OCI-LY3 (cell line): ENCODE measurements at regions not wholly inside any gene's neighbourhood (a gene's known extent, or its start where the extent isn't known, plus 50 kb on each side); places are given as distances from the start of the nearest gene placed in this dataset.

Experiments used
- H2AFZ ChIP-seq: fragments of 200-600, 300-600 bp; shearing (Covaris generic); 2 replicates; pipeline ENCODE4 v1.6.0; 2014; ENCODE audit warnings: antibody characterized with exemption, low read depth, low read length
- H3K27ac ChIP-seq: fragments of 200-600, 300-600 bp; sonication (generic); 2 replicates; pipeline ENCODE4 v1.5.1; 2014; ENCODE audit warnings: mild to moderate bottlenecking, low read length, moderate library complexity, mixed read lengths
- H3K27me3 ChIP-seq: fragments of 200-600, 300-600 bp; sonication (generic); 2 replicates; pipeline ENCODE4 v1.6.1; 2014; ENCODE audit warnings: low read depth, low read length, mixed read lengths
- H3K36me3 ChIP-seq: fragments of 200-600, 300-600 bp; sonication (generic); replicated peaks from 2 replicates; pipeline ENCODE3; 2014; ENCODE audit warnings: low read depth, low read length, mixed read lengths
- H3K4me1 ChIP-seq: fragments of 300-600, 200-600 bp; sonication (generic); 2 replicates; pipeline ENCODE4 v1.6.1; 2014; ENCODE audit warnings: low read length, mixed read lengths
- H3K4me2 ChIP-seq: fragments of 200-600, 300-600 bp; sonication (generic); 2 replicates; pipeline ENCODE4 v1.6.1; 2014; ENCODE audit warnings: low read length, mixed read lengths
- H3K4me3 ChIP-seq: fragments of 300-600, 200-600 bp; sonication (generic); 2 replicates; pipeline ENCODE4 v1.5.1; 2014; ENCODE audit warnings: antibody characterized with exemption, mild to moderate bottlenecking, low read length, moderate library complexity
- H3K79me2 ChIP-seq: fragments of 300-600, 200-600 bp; shearing (Covaris generic); 2 replicates; pipeline ENCODE4 v1.6.1; 2014; ENCODE audit warnings: mild to moderate bottlenecking, low read length, mixed read lengths
- H3K9ac ChIP-seq: fragments of 300-600, 200-600 bp; shearing (Covaris generic); 2 replicates; pipeline ENCODE4 v1.6.0; 2014; ENCODE audit warnings: mild to moderate bottlenecking, low read length, moderate library complexity
- H3K9me3 ChIP-seq: fragments of 200-600, 300-600 bp; shearing (Covaris generic); 2 replicates; pipeline ENCODE4 v1.6.1; 2014; ENCODE audit warnings: low read length, mixed read lengths; ENCODE audit not compliant: insufficient read depth
- H4K20me1 ChIP-seq: fragments of 200-600, 300-600 bp; sonication (generic); 2 replicates; pipeline ENCODE4 v1.6.1; 2016; ENCODE audit warnings: low read length, mixed read lengths; ENCODE audit not compliant: insufficient read depth
- CTCF ChIP-seq: fragments of 200-600, 300-600 bp; sonication (generic); IDR thresholded peaks from 2 replicates; pipeline ENCODE4 v1.5.1; 2014; ENCODE audit warnings: antibody characterized with exemption, low read length, low read depth
- EZH2phosphoT487 ChIP-seq: fragments of 200-600 bp; shearing (Covaris generic); IDR thresholded peaks from 2 replicates; pipeline ENCODE4 v1.6.1; 2018; ENCODE audit warnings: antibody characterized with exemption, mixed run types, low read depth

DNA sequence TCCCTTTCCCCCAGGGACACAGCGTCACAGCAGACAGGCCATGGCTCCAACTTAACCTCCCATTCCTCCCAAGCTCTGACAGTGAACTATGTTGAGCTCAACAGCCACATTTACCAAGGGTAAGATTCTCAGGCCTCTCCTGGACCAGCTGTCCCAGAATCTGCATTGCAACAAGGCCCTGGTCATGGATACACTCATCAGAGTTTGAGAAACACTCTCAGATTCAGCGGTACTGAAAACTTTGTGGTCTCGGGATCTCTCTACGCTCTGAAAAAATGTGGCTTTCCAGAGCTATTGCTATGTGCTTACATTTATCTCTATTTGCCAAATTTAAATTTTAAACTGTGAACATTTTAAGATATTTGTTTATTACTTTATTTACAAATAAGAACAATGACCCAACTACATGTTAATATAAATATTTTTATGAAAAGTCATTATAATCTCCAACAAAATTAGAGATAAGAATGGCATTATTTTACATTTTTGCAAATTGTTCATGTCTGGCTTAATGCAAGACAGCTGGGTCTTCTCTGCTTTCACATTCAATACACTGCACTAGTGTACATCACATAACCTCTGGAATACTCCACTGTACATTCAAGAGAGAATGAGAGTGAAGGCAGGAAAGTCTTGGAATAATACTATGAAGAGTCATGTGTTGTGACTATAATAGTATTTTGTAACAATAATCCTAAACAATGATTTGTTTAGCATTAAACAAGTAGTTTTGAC is 190.9 kb upstream of the PITRM1 start:
- H4K20me1 ChIP-seq: no peaks in the 10 kb centered on the region
- H3K4me3 ChIP-seq: no peak overlapping the region
- no peaks in the 10 kb centered on the region for H3K36me3 ChIP-seq
- no peak overlapping the region for H3K27ac ChIP-seq
- H3K79me2 ChIP-seq: no peaks in the 10 kb centered on the region
- no peaks in the 10 kb centered on the region for H3K9me3 ChIP-seq
- H3K27me3 ChIP-seq: no peaks in the 10 kb centered on the region
- no peak for TF ChIP-seq CTCF
- no peak for TF ChIP-seq EZH2phosphoT487
- no peak overlapping the region for H2AFZ ChIP-seq
- no peaks in the 10 kb centered on the region for H3K4me1 ChIP-seq
- no peak overlapping the region for H3K4me2 ChIP-seq
- no peak overlapping the region for H3K9ac ChIP-seq

- no peak overlapping the region for H3K4me3 ChIP-seq
- no peaks in the 10 kb centered on the region for H3K79me2 ChIP-seq
- H4K20me1 ChIP-seq: no peaks in the 10 kb centered on the region
- H3K9me3 ChIP-seq: no peaks in the 10 kb centered on the region
- no peak overlapping the region for H3K27ac ChIP-seq
- H3K9ac ChIP-seq: no peak overlapping the region
- H2AFZ ChIP-seq: no peak overlapping the region
- no peak overlapping the region for H3K4me2 ChIP-seq
- no peaks in the 10 kb centered on the region for H3K36me3 ChIP-seq
- no peaks in the 10 kb centered on the region for H3K4me1 ChIP-seq
- no peaks in the 10 kb centered on the region for H3K27me3 ChIP-seq
- TF ChIP-seq CTCF: no peak
- TF ChIP-seq EZH2phosphoT487: no peak
Observed at GRCh38 chr10:3362394-3362793, 189.8 kb upstream of the PITRM1 start.

DNA sequence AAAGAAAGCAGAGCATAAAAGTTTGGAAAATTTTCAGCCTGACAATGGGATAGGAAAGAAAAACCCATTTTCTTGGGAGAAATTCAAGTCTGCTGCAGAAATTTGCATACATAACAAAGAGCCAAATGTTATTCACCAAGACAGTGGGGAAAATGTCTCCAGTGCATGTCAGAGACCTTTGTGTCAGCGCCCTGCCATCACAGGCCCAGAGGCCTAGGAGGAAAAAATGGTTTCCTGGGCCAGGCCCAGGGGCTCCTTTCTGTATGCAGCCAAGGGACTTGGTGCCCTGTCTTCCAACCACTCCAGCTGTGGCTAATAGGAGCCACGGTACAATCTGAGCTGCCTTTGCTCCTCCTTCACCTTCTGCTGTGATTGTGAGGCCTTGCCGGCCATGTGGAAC is 189.1 kb upstream of the PITRM1 start:
- no peak overlapping the region for H3K27ac ChIP-seq
- no peaks in the 10 kb centered on the region for H3K9me3 ChIP-seq
- no peaks in the 10 kb centered on the region for H3K27me3 ChIP-seq
- no peak overlapping the region for H3K9ac ChIP-seq
- TF ChIP-seq CTCF (no peak), EZH2phosphoT487 (no peak)
- H3K36me3 ChIP-seq: no peaks in the 10 kb centered on the region
- H2AFZ ChIP-seq: no peak overlapping the region
- H3K4me1 ChIP-seq: no peaks in the 10 kb centered on the region
- H3K4me2 ChIP-seq: no peak overlapping the region
- H3K4me3 ChIP-seq: no peak overlapping the region
- no peaks in the 10 kb centered on the region for H3K79me2 ChIP-seq
- H4K20me1 ChIP-seq: no peaks in the 10 kb centered on the region

- Histone ChIP-seq H2AFZ (no peak overlapping the region), H3K36me3 (no peaks in the 10 kb centered on the region), H3K9me3 (no peaks in the 10 kb centered on the region), H3K27me3 (no peaks in the 10 kb centered on the region), H3K4me2 (no peak overlapping the region), H4K20me1 (no peaks in the 10 kb centered on the region), H3K4me3 (no peak overlapping the region), H3K4me1 (no peaks in the 10 kb centered on the region), H3K9ac (no peak overlapping the region), H3K79me2 (no peaks in the 10 kb centered on the region), H3K27ac (no peak overlapping the region)
- TF ChIP-seq EZH2phosphoT487 (no peak), CTCF (no peak)
Observed at GRCh38 chr10:3357737-3358136, 185.2 kb upstream of the PITRM1 start.
